ENCODE measurements at regions not wholly inside any gene's neighbourhood (a gene's known extent, or its start where the extent isn't known, plus 50 kb on each side); places are given as distances from the start of the nearest gene placed in this dataset.

GRCh38 chr11:119827113-119827512, 98.1 kb upstream of the NECTIN1 start:
- TF ChIP-seq POLR2A (IDR thresholded peaks at IDR 0.05) (no peak), CTCF (IDR thresholded peaks at IDR 0.05) (no peak), POLR2AphosphoS5 (IDR thresholded peaks at IDR 0.05) (no peak)

Data from prostate gland (tissue), 2 donors.